Fibroblast of mammary gland (primary cell): ENCODE measurements at regions not wholly inside any gene's neighbourhood (a gene's known extent, or its start where the extent isn't known, plus 50 kb on each side); places are given as distances from the start of the nearest gene placed in this dataset.

Experiments used
- DNase-seq: peaks from one replicate; pipeline ENCODE4 v3.0.0-alpha.2; 2010; ENCODE audit warnings: low read depth
- H3K4me3 ChIP-seq: 2 replicates; pipeline ENCODE4 v1.5.1; 2011; ENCODE audit warnings: low read depth, mild to moderate bottlenecking, low read length, moderate library complexity; ENCODE audit not compliant: control insufficient read depth
- CTCF ChIP-seq: conservative IDR thresholded peaks from 2 replicates; pipeline ENCODE4 v1.5.1; 2011; ENCODE audit warnings: low read depth, low read length, inconsistent platforms; ENCODE audit not compliant: control insufficient read depth, insufficient read depth

- H3K4me3 ChIP-seq: no peak overlapping the region
- DNase-seq: no peak
- TF ChIP-seq CTCF: no peak
Measured at GRCh38 chr7:133132906-133133305, 51.0 kb upstream of the CHCHD3 start.

GRCh38 chr7:133134810-133135209 lies 52.9 kb upstream of the CHCHD3 start:
- no peak for TF ChIP-seq CTCF
- DNase-seq: no peak
- H3K4me3 ChIP-seq: no peak overlapping the region

- no peak for TF ChIP-seq CTCF
- no peak for DNase-seq
- no peak overlapping the region for H3K4me3 ChIP-seq
Measured at GRCh38 chr7:133135451-133135850, 53.6 kb upstream of the CHCHD3 start.

GRCh38 chr7:133139350-133139749 lies 57.5 kb upstream of the CHCHD3 start:
- TF ChIP-seq CTCF: peak; percentile 23
- H3K4me3 ChIP-seq: no peak overlapping the region
- peak; percentile 63 for DNase-seq

GRCh38 chr7:133139801-133140200 lies 57.9 kb upstream of the CHCHD3 start:
- DNase-seq: no peak
- H3K4me3 ChIP-seq: no peak overlapping the region
- no peak for TF ChIP-seq CTCF

GRCh38 chr7:133140994-133141595 lies 59.2 kb upstream of the CHCHD3 start:
- no peak for DNase-seq
- H3K4me3 ChIP-seq: no peak overlapping the region
- TF ChIP-seq CTCF: no peak

- no peak for TF ChIP-seq CTCF
- H3K4me3 ChIP-seq: no peak overlapping the region
- DNase-seq: no peak
Measured at GRCh38 chr7:133150760-133151159, 68.9 kb upstream of the CHCHD3 start.
